DND-41 (cell line): ENCODE measurements at regions not wholly inside any gene's neighbourhood (a gene's known extent, or its start where the extent isn't known, plus 50 kb on each side); places are given as distances from the start of the nearest gene placed in this dataset.

Source experiments
- ATAC-seq: fragments of 200-7000 bp; cut with Tn5 transposase; 3 replicates; pipeline ENCODE4 v1.9.1; 2021; ENCODE audit warnings: low read depth; ENCODE audit not compliant: insufficient read depth
- DNase-seq: peaks from one replicate; pipeline ENCODE4 v3.0.0-alpha.2; 2020
- H2AFZ ChIP-seq: 2 replicates; pipeline ENCODE4 v1.6.0; 2012; ENCODE audit warnings: low read depth, low read length
- H3K27ac ChIP-seq: 2 replicates; pipeline ENCODE4 v1.5.1; 2012; ENCODE audit warnings: low read length, inconsistent platforms
- H3K27me3 ChIP-seq: fragments of 200-600 bp; sonication (generic); 2 replicates; pipeline ENCODE4 v1.6.0; 2012; ENCODE audit warnings: low read length, mild to moderate bottlenecking, inconsistent platforms; ENCODE audit not compliant: insufficient read depth, poor library complexity
- H3K36me3 ChIP-seq: 2 replicates; pipeline ENCODE4 v1.5.1; 2012; ENCODE audit warnings: low read length, inconsistent platforms; ENCODE audit not compliant: insufficient read depth
- H3K4me1 ChIP-seq: 2 replicates; pipeline ENCODE4 v1.5.1; 2012; ENCODE audit warnings: mild to moderate bottlenecking, low read length; ENCODE audit not compliant: insufficient read depth
- H3K4me2 ChIP-seq: 2 replicates; pipeline ENCODE4 v1.6.0; 2012; ENCODE audit warnings: mild to moderate bottlenecking, moderate library complexity, low read length, inconsistent platforms; ENCODE audit not compliant: insufficient read depth
- H3K4me3 ChIP-seq, 2 experiments: fragments of 200-600 bp in 1 of 2; shearing (Covaris generic) in 1 of 2; 2 replicates each; pipeline ENCODE4 v1.5.1; 2012 to 2016; ENCODE audit warnings: inconsistent platforms in 2 of 2, low read length in 2 of 2, mild to moderate bottlenecking in 2 of 2, low read depth in 1 of 2, moderate library complexity in 1 of 2
- H3K79me2 ChIP-seq: 2 replicates; pipeline ENCODE4 v1.6.0; 2012; ENCODE audit warnings: low read length, inconsistent platforms; ENCODE audit not compliant: insufficient read depth
- H3K9ac ChIP-seq: 2 replicates; pipeline ENCODE4 v1.6.0; 2012; ENCODE audit warnings: low read depth, mild to moderate bottlenecking, inconsistent platforms, low read length, moderate library complexity
- H3K9me3 ChIP-seq: 2 replicates; pipeline ENCODE4 v1.5.1; 2012; ENCODE audit warnings: low read length, moderate library complexity, mild to moderate bottlenecking, inconsistent platforms; ENCODE audit not compliant: insufficient read depth, severe bottlenecking
- H4K20me1 ChIP-seq: 2 replicates; pipeline ENCODE4 v1.6.0; 2012; ENCODE audit warnings: low read length; ENCODE audit not compliant: insufficient read depth
- EZH2 ChIP-seq: IDR thresholded peaks from 3 replicates; pipeline ENCODE4 v1.6.1; 2012; ENCODE audit warnings: borderline replicate concordance, low read depth, mild to moderate bottlenecking, moderate library complexity, low read length, inconsistent platforms; ENCODE audit not compliant: severe bottlenecking
- TF ChIP-seq, protein P1 (sequence below): IDR thresholded peaks from 2 replicates; pipeline ENCODE4 v1.5.1; 2012; ENCODE audit warnings: borderline replicate concordance, low read length, moderate library complexity, mild to moderate bottlenecking; ENCODE audit not compliant: poor library complexity, severe bottlenecking; ENCODE audit errors: extremely low read depth

DNA sequence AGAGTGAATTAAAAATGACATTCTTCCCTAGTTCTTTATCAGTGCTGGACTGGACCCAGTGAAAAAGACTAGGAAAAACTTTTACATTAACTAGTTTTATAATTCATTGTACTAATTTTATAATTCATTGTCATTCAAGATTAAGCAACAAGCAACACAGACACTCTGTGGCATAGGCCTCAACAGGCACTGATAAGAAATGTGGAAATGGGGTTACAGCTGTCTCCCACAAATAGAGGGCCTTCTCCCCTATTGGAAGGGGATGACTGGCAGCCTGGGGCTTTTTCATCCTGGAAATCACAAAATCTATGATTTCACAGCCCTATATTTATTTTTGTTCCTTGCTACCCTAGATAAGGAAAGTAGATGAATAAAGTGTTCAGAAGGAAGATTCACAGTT lies 370.6 kb downstream of the GBE1 start:
- no peak for ATAC-seq
- no peaks in the 10 kb centered on the region for H3K4me1 ChIP-seq
- no peaks in the 10 kb centered on the region for H3K9me3 ChIP-seq
- TF ChIP-seq, protein P1, sequence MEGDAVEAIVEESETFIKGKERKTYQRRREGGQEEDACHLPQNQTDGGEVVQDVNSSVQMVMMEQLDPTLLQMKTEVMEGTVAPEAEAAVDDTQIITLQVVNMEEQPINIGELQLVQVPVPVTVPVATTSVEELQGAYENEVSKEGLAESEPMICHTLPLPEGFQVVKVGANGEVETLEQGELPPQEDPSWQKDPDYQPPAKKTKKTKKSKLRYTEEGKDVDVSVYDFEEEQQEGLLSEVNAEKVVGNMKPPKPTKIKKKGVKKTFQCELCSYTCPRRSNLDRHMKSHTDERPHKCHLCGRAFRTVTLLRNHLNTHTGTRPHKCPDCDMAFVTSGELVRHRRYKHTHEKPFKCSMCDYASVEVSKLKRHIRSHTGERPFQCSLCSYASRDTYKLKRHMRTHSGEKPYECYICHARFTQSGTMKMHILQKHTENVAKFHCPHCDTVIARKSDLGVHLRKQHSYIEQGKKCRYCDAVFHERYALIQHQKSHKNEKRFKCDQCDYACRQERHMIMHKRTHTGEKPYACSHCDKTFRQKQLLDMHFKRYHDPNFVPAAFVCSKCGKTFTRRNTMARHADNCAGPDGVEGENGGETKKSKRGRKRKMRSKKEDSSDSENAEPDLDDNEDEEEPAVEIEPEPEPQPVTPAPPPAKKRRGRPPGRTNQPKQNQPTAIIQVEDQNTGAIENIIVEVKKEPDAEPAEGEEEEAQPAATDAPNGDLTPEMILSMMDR = no peak
- TF ChIP-seq EZH2 = no peak
- no peak overlapping the region for H3K9ac ChIP-seq
- no peak for DNase-seq
- H3K27me3 ChIP-seq = no peaks in the 10 kb centered on the region
- H3K27ac ChIP-seq = no peak overlapping the region
- H3K4me2 ChIP-seq = no peak overlapping the region
- no peaks in the 10 kb centered on the region for H3K36me3 ChIP-seq
- no peak overlapping the region for H3K4me3 ChIP-seq
- H4K20me1 ChIP-seq = no peaks in the 10 kb centered on the region
- no peaks in the 10 kb centered on the region for H3K79me2 ChIP-seq
- no peak overlapping the region for H2AFZ ChIP-seq

DNA sequence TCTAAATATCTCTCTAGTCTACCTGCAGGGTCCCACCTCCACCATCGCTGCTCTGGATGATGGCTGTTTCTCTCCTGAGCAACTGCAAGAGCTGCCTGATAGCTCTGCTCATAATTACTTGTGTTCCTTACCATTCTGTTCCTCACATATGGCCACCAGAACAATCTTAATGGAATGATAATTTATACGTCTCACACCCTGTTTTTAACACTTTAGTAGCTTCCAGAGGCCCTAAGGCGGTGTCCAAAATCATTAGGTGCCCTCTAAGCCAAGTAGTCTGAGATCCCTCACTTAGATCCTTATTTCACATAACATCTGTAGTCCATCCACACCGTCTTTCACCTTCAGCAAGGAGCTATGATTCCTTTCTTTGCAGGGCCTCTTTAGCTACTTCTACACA lies 373.3 kb downstream of the GBE1 start:
- Histone ChIP-seq H3K79me2 (no peaks in the 10 kb centered on the region), H3K4me1 (no peaks in the 10 kb centered on the region), H3K27ac (no peak overlapping the region), H2AFZ (no peak overlapping the region), H3K27me3 (no peaks in the 10 kb centered on the region), H3K9ac (no peak overlapping the region), H3K4me3 (no peak overlapping the region), H3K9me3 (no peaks in the 10 kb centered on the region), H3K36me3 (no peaks in the 10 kb centered on the region), H4K20me1 (no peaks in the 10 kb centered on the region), H3K4me2 (no peak overlapping the region)
- DNase-seq = no peak
- ATAC-seq = no peak
- TF ChIP-seq EZH2 = no peak
- TF ChIP-seq, protein P1 = no peak

DNA sequence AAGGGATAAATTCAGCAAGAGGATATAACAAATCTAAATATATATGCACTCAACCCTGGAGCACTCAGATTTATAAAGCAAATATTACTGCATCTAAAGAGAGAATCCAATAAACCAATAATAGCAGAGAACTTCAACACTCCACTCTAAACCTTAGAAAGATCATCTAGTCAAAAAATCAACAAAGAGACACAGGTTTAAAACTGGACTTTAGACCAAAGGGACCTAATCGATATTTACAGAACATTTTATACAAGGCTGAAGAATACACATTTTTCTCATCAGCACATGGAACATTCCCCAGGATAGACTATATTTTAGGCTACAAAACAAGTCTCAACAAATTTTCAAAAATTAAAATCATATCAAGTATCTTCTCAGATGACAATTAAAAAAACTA lies 379.0 kb downstream of the GBE1 start:
- no peaks in the 10 kb centered on the region for H3K79me2 ChIP-seq
- no peaks in the 10 kb centered on the region for H3K27me3 ChIP-seq
- DNase-seq (no peak), ATAC-seq (no peak)
- no peak overlapping the region for H2AFZ ChIP-seq
- TF ChIP-seq, protein P1 = no peak
- TF ChIP-seq EZH2 = no peak
- no peak overlapping the region for H3K9ac ChIP-seq
- peaks cover 6% of the 10 kb centered on the region for H3K9me3 ChIP-seq
- peaks cover 18% of the 10 kb centered on the region for H3K4me1 ChIP-seq
- no peaks in the 10 kb centered on the region for H3K36me3 ChIP-seq
- no peaks in the 10 kb centered on the region for H4K20me1 ChIP-seq
- H3K4me3 ChIP-seq = no peak overlapping the region
- H3K4me2 ChIP-seq = no peak overlapping the region
- no peak overlapping the region for H3K27ac ChIP-seq

DNA sequence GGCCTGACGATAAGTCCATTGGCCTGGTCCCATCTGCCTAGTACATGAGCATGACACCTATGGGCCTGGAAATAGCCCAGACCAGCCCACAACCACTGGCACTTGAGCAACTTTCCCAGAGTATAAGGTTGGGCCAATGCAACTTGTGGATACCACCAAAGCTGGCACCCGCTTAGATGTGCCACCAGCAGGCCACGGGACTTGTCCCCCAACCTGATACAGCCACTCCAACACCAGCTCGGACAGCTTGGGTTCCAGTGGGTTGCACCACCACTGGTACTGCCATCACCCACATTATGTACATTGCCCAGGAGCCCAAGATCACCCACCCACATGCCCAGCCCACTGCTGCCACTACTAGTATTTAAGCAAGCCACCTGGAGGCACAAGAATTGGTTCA lies 381.2 kb downstream of the GBE1 start:
- DNase-seq (no peak), ATAC-seq (no peak)
- TF ChIP-seq, protein P1 = no peak
- TF ChIP-seq EZH2 = no peak
- peaks cover 18% of the 10 kb centered on the region for H3K4me1 ChIP-seq
- no peaks in the 10 kb centered on the region for H3K79me2 ChIP-seq
- H3K4me3 ChIP-seq = no peak overlapping the region
- no peaks in the 10 kb centered on the region for H3K36me3 ChIP-seq
- no peaks in the 10 kb centered on the region for H3K27me3 ChIP-seq
- H3K27ac ChIP-seq = no peak overlapping the region
- peaks cover 6% of the 10 kb centered on the region for H3K9me3 ChIP-seq
- no peak overlapping the region for H3K4me2 ChIP-seq
- H2AFZ ChIP-seq = no peak overlapping the region
- H4K20me1 ChIP-seq = no peaks in the 10 kb centered on the region
- no peak overlapping the region for H3K9ac ChIP-seq
